GM10266 (cell line): ENCODE measurements at regions not wholly inside any gene's neighbourhood (a gene's known extent, or its start where the extent isn't known, plus 50 kb on each side); places are given as distances from the start of the nearest gene placed in this dataset.

Source experiments
- DNase-seq: peaks from one replicate; pipeline ENCODE4 v3.0.0; 2012; ENCODE audit errors: extremely low spot score
- CTCF ChIP-seq: IDR thresholded peaks from 2 replicates; pipeline ENCODE4 v1.5.1; 2012; ENCODE audit warnings: mild to moderate bottlenecking, low read depth; ENCODE audit not compliant: control insufficient read depth, insufficient read depth; ENCODE audit errors: missing control alignments

GRCh38 chr11:82586581-82586980 lies 147.1 kb downstream of the FAM181B start:
- TF ChIP-seq CTCF, result no peak
- DNase-seq, result no peak

DNA sequence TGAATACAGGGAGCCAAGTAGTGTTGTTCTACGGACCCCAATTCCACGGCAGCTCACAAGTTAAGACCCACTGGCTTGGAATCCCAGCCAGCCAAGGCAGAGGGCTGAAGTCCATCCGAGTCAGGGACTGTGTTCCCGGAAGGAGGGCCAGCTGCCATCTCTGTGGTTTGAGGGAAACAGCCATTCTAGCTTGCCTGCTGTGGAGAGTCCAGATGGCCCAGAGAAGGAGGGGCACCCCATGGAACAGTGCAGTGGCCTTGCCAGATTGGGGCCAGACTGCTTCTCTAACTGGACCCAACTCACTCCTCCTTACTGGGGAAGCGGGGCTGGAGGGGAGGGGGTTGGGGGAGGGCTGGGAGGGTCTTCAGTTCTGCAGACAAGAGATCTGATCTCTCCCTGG lies 156.4 kb downstream of the FAM181B start:
- TF ChIP-seq CTCF, result no peak
- no peak for DNase-seq

GRCh38 chr11:82560836-82561235 lies 172.8 kb downstream of the FAM181B start:
- DNase-seq, result no peak
- TF ChIP-seq CTCF, result no peak

DNA sequence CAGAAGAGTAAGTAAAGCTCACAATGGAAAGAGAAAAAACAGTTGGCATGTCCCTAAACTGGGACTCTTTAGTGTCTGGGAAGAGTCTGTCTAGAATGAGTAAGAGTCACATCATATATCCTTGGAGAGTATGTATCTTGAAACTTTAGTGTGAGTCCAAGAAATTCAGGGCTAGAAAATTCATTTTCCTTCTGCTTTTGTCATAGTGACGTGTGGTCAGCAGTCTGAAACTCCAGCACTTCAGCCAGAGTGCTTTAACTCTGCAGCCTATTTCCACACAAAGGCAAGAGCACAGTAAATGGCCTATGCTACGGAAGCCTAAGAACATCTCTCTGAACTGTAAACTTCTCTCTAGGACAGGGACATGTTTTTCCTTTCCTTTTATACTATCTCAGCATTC lies 174.1 kb downstream of the FAM181B start:
- DNase-seq, result no peak
- no peak for TF ChIP-seq CTCF

DNA sequence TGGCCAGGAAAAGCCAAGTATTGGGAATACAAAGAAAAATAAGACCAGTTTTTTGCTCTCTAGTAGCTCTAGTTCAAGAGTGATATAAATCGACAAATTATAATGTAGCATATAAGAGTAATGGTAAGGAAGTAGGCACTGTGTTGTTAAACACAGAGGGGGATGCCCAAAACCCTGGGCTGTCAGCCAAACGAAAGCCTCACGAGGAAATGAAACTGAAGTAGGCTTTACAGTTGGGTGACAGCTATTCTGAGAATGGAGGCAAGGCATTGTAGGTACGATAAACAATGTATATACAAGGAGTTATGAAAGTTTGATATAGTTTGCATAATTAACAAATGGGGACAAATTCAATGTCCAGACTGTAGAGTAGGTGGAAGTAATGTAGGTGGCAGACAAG lies 176.4 kb downstream of the FAM181B start:
- TF ChIP-seq CTCF, result no peak
- DNase-seq, result peak; percentile 9

DNA sequence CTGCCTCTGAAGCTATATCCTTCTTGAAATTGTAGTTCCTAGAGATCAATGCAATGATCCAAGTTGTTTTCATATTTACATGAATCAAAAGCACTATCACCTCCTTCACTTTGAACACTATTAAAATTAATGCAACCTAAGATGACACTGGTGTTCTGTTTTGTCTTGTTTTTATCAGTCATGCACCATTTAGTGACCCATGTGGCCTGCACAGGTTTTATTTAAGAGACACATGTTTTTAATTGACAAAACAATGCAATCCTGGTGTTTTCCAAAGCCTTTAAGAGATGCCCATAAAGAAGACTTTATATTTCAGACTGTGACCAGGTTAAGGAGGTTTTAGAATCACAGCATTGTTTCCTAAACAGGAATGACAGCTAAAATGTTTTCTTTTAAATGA lies 177.5 kb downstream of the FAM181B start:
- TF ChIP-seq CTCF, result no peak
- DNase-seq, result no peak

DNA sequence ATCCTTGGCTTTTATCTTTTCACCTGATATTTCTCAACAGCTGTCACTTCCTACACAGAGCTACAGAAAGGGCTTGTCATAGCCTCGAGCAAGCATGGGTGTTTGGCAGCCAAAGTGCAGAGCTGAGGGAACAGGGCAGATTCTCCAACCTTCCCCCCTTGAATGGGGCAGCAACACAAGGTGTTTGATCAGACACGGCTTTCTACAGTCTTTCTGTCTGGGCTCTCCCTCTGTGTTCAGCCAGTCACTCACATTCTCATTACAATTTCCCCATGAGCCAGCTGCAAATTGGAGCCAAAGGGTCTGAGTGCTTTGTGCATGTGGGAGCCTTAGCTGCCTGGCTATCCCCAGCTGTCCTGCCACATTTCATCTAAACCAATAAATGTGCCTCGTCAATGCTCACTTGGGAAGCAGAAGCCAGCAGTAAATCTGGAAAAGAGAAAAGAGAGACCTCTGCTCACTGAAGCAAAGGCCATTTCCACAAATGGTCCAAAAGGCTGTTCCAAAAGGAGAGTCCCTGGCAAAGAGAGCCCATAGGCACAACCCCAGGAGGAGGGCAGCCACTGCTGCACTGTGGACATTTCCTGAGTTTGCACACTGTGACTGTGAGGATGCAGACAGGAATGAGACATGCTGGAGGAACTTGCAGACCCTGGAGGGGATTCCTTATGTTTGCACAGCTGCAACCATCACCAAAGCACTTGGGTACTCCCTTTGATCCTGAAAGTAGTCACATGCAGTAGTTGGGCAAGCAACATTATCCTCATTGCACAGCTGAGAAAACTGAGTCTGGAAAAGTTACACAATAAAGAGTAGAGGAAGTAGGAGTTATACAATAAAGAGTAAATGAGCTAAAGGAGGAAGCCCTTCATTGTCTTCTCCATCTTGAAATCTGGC lies 186.8 kb downstream of the FAM181B start:
- DNase-seq, result no peak

More for the DNA sequence above, 186.8 kb downstream of the FAM181B start:
- TF ChIP-seq CTCF, result no peak
